ENCODE measurements at regions not wholly inside any gene's neighbourhood (a gene's known extent, or its start where the extent isn't known, plus 50 kb on each side); places are given as distances from the start of the nearest gene placed in this dataset.

DNA sequence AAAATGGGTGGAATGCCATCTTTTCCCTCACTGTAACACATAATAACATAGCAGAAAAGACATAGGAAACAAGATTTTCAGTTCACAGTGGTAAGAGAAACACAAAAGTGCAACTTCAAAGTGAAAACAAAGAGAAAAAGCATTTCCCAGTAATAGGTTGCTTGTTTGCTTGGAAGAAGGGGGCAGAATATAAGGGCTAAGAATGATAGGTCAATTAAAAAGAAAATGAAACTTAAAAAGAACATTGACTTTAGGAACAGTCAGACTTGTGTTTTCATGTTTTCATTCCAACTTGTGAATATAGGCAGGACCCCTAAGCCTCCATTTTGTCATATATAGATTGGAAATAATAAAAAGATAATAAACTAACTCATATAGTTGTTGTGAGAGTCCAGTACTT, 168.2 kb upstream of the PPP3CA start:
- Histone ChIP-seq H3K4me2 (ENCODE audit: low read depth, low read length) (no peak overlapping the region), H3K36me3 (replicated peaks in 1 of 2; ENCODE audit: control insufficient read depth in 1 of 2, insufficient read depth in 2 of 2, low read length in 2 of 2) (no peaks in the 10 kb centered on the region), H3K9ac (ENCODE audit: insufficient read depth, low read depth, low read length) (no peak overlapping the region), H3K4me1 (ENCODE audit: insufficient read depth, low read length) (no peaks in the 10 kb centered on the region), H3K27ac (ENCODE audit: extremely low read length, insufficient read depth, low read length) (no peak overlapping the region), H3K27me3 (ENCODE audit: control insufficient read depth in 1 of 2, insufficient read depth in 2 of 2, low read length in 2 of 2) (no peaks in the 10 kb centered on the region), H3K4me3 (replicated peaks in 1 of 3; ENCODE audit: insufficient read depth in 1 of 3, low read depth in 2 of 3, low read length in 3 of 3) (no peak overlapping the region), H3K79me2 (ENCODE audit: insufficient read depth, low read length) (no peaks in the 10 kb centered on the region), H2AFZ (ENCODE audit: low read length) (no peak overlapping the region), H3K9me3 (ENCODE audit: low read length) (no peaks in the 10 kb centered on the region), H4K20me1 (ENCODE audit: insufficient read depth, low read length) (no peaks in the 10 kb centered on the region)
- in situ Hi-C loops (cut with HindIII; ENCODE audit: extremely low pct_ligation_motif_present, low pct_unique_long_range_greater_than_20kb): no loop called here
- DNase-seq (ENCODE audit: low spot score): no peak
- FAIRE-seq: no peak
- no peak for ATAC-seq
- ChIA-PET CTCF (ENCODE audit: low intra/inter-chr PET ratio, low total read pairs) (no interaction called here), POLR2A (no interaction called here)
- TF ChIP-seq ZNF687 (CRISPR knock-in tag; IDR thresholded peaks at IDR 0.05) (no peak), GLMP (CRISPR knock-in tag; IDR thresholded peaks at IDR 0.05; ENCODE audit: borderline replicate concordance) (no peak), FOXO1 (CRISPR knock-in tag; IDR thresholded peaks at IDR 0.05) (no peak), ARNTL (CRISPR knock-in tag; IDR thresholded peaks at IDR 0.05) (no peak), CEBPB (IDR thresholded peaks at IDR 0.05; ENCODE audit: borderline replicate concordance, low read depth, low read length) (no peak), NAIF1 (CRISPR knock-in tag; IDR thresholded peaks at IDR 0.05; ENCODE audit: borderline replicate concordance) (no peak)
- BruUV-seq (replicated peaks): no TSS peak
- intact Hi-C loops (cut with micrococcal nuclease; ENCODE audit: unreplicated experiment): no loop called here
